ENCODE measurements at regions not wholly inside any gene's neighbourhood (a gene's known extent, or its start where the extent isn't known, plus 50 kb on each side); places are given as distances from the start of the nearest gene placed in this dataset.

GRCh38 chr2:150110548-150110947, 376.9 kb downstream of the RND3 start:
- no peak for DNase-seq (ENCODE audit: low read depth in 1 of 2, low spot score in 1 of 2)
- H3K4me1 ChIP-seq (ENCODE audit: low read depth): no peaks in the 10 kb centered on the region
- no peak overlapping the region for H3K4me3 ChIP-seq
- no peak for TF ChIP-seq CTCF (IDR thresholded peaks at IDR 0.05; ENCODE audit: low read depth, low read length)
- H3K36me3 ChIP-seq: no peaks in the 10 kb centered on the region
- H3K27ac ChIP-seq: no peak overlapping the region
- no peaks in the 10 kb centered on the region for H3K9me3 ChIP-seq (ENCODE audit: low read depth)
- H3K27me3 ChIP-seq: no peaks in the 10 kb centered on the region

GRCh38 chr2:150109912-150110311, 377.6 kb downstream of the RND3 start:
- no peak for DNase-seq (ENCODE audit: low read depth in 1 of 2, low spot score in 1 of 2)
- Histone ChIP-seq H3K9me3 (ENCODE audit: low read depth) (no peaks in the 10 kb centered on the region), H3K4me1 (ENCODE audit: low read depth) (no peaks in the 10 kb centered on the region)

GRCh38 chr2:150109028-150109427, 378.4 kb downstream of the RND3 start:
- no peaks in the 10 kb centered on the region for H3K4me1 ChIP-seq (ENCODE audit: low read depth)
- no peaks in the 10 kb centered on the region for H3K9me3 ChIP-seq (ENCODE audit: low read depth)
- H3K4me3 ChIP-seq: no peak overlapping the region
- no peak for DNase-seq (ENCODE audit: low read depth in 1 of 2, low spot score in 1 of 2)
- H3K27ac ChIP-seq: no peak overlapping the region
- TF ChIP-seq CTCF (IDR thresholded peaks at IDR 0.05; ENCODE audit: low read depth, low read length): no peak
- no peaks in the 10 kb centered on the region for H3K36me3 ChIP-seq
- no peaks in the 10 kb centered on the region for H3K27me3 ChIP-seq

More at GRCh38 chr2:150109912-150110311, 377.6 kb downstream of the RND3 start:
- Histone ChIP-seq H3K36me3 (no peaks in the 10 kb centered on the region), H3K4me3 (no peak overlapping the region), H3K27ac (no peak overlapping the region), H3K27me3 (no peaks in the 10 kb centered on the region)
- TF ChIP-seq CTCF (IDR thresholded peaks at IDR 0.05; ENCODE audit: low read depth, low read length): no peak

- Histone ChIP-seq H3K9me3 (ENCODE audit: low read depth) (no peaks in the 10 kb centered on the region), H3K4me1 (ENCODE audit: low read depth) (no peaks in the 10 kb centered on the region), H3K27me3 (no peaks in the 10 kb centered on the region), H3K27ac (no peak overlapping the region), H3K36me3 (no peaks in the 10 kb centered on the region), H3K4me3 (no peak overlapping the region)
- peak in 1 of 2 donors; percentile 31 for DNase-seq (ENCODE audit: low read depth in 1 of 2, low spot score in 1 of 2)
- no peak for TF ChIP-seq CTCF (IDR thresholded peaks at IDR 0.05; ENCODE audit: low read depth, low read length)
Observed at GRCh38 chr2:150107816-150108215, 379.7 kb downstream of the RND3 start.

- H3K27me3 ChIP-seq: no peaks in the 10 kb centered on the region
- no peaks in the 10 kb centered on the region for H3K4me1 ChIP-seq (ENCODE audit: low read depth)
- no peaks in the 10 kb centered on the region for H3K36me3 ChIP-seq
- no peaks in the 10 kb centered on the region for H3K9me3 ChIP-seq (ENCODE audit: low read depth)
- TF ChIP-seq CTCF (IDR thresholded peaks at IDR 0.05; ENCODE audit: low read depth, low read length): no peak
- DNase-seq (ENCODE audit: low read depth in 1 of 2, low spot score in 1 of 2): no peak
- no peak overlapping the region for H3K27ac ChIP-seq
- H3K4me3 ChIP-seq: no peak overlapping the region
Observed at GRCh38 chr2:150107170-150107569, 380.3 kb downstream of the RND3 start.

GRCh38 chr2:150101947-150102346, 385.5 kb downstream of the RND3 start:
- no peak for DNase-seq (ENCODE audit: low read depth in 1 of 2, low spot score in 1 of 2)
- TF ChIP-seq CTCF (IDR thresholded peaks at IDR 0.05; ENCODE audit: low read depth, low read length): no peak
- Histone ChIP-seq H3K4me3 (no peak overlapping the region), H3K9me3 (ENCODE audit: low read depth) (no peaks in the 10 kb centered on the region), H3K27ac (no peak overlapping the region), H3K27me3 (no peaks in the 10 kb centered on the region), H3K4me1 (ENCODE audit: low read depth) (no peaks in the 10 kb centered on the region), H3K36me3 (no peaks in the 10 kb centered on the region)
